ENCODE measurements at regions not wholly inside any gene's neighbourhood (a gene's known extent, or its start where the extent isn't known, plus 50 kb on each side); places are given as distances from the start of the nearest gene placed in this dataset.
"Not testable (repeated sequence)": the region's sequence is repeated elsewhere in the genome, so short reads cannot be mapped to it uniquely, and the experiment has no call there.

DNA sequence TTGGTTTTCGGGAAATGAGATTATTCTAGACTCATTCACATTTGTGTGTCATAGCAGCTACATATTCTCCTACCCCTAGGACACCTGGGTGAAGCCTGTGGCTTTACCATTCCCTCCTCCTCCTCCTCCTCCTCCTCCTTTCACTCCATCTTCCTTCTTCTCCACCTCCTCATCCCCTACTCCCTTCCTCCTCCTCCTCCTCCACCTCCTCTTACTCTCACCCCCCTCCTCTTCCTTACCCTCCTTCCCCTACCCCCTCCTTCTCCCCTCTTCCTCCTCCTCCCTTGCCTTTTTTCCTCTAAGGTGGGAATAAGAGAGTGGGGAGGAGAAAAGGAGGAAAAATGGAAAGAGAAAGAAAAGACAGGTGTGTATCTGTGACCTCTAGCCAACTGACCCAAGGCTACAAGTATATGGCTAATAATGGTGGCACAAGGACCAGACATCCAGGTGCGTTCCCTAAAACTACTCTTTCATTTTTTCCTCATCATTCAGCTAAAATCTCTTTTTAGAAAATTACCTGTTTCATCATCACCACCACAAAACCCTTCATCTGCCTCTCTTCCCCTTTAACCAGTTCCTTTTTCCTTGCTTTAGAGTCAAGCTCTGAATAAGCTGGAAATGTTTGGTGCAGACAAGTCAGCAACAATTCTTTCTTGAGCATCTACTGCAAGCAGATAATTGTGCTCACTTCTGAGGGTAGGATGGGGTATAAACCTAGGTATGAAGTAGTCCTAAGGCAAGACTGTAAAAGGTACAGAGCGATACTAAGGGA is 149.8 kb upstream of the FOXN3 start:
- Mint-ChIP-seq H3K4me1 (ENCODE audit: low read depth in 2 of 2) (peaks cover 42 to 56% of the 10 kb centered on the region in 2 donors), H3K27me3 (no peaks in the 10 kb centered on the region), H3K27ac (peak overlapping the region; percentile 0 to 65), H3K36me3 (ENCODE audit: insufficient read depth) (peaks cover 19% of the 10 kb centered on the region), H3K4me3 (no peak overlapping the region), H3K9me3 (no peaks in the 10 kb centered on the region)
- DNase-seq (no peak), ATAC-seq (replicated peaks) (no peak)

DNA sequence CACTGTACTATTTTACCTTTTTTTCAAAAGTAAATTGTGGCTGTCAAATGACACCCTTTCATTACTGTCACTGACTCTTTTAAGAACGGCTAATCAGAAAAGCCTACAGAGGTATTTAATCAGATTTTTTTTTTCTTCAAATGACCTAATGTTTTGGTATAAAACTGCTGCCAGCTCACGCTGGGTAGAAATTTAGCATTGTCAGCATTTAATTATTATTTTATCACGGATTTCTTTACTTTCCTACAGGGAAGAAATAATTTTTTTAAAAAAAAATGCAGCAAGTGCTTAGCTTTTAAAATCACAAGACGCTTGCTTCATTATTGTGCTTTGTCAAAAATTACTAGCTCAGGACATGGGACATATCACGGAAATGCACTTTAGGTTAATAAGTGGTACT is 149.1 kb upstream of the FOXN3 start:
- peaks cover 44 to 56% of the 10 kb centered on the region in 2 donors for H3K4me1 Mint-ChIP-seq (ENCODE audit: low read depth in 2 of 2)
- no peak overlapping the region for H3K4me3 Mint-ChIP-seq
- ATAC-seq (replicated peaks) (no peak), DNase-seq (no peak)
- no peaks in the 10 kb centered on the region for H3K27me3 Mint-ChIP-seq
- no peaks in the 10 kb centered on the region for H3K9me3 Mint-ChIP-seq
- H3K36me3 Mint-ChIP-seq (ENCODE audit: insufficient read depth), result peaks cover 17% of the 10 kb centered on the region
- H3K27ac Mint-ChIP-seq, result peak overlapping the region; percentile 0 to 65

DNA sequence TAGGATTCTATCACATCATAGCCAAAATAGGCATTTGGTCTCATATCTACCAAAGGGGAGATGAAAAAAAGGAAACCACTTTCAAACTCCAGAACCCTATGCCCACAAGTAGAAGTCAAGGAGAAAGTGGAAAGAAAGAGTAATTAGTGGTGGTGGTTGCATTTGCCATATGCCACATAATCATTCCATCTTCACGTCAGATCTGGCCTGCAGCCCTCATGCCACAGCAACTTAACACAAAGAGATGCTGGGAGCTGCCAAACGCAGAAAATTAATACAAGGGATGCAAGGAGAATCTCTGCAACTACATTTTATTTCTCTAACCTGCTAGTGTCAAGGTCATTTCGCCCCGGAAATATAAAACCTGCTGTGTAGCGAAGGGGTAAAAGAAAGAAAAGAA is 148.6 kb upstream of the FOXN3 start:
- Mint-ChIP-seq H3K27ac (peak overlapping the region; percentile 55 to 80), H3K9me3 (no peaks in the 10 kb centered on the region), H3K27me3 (no peaks in the 10 kb centered on the region), H3K4me1 (ENCODE audit: low read depth in 2 of 2) (peaks cover 45 to 59% of the 10 kb centered on the region in 2 donors), H3K36me3 (ENCODE audit: insufficient read depth) (peaks cover 16% of the 10 kb centered on the region), H3K4me3 (no peak overlapping the region)
- no peak for ATAC-seq (replicated peaks)
- DNase-seq, result no peak

DNA sequence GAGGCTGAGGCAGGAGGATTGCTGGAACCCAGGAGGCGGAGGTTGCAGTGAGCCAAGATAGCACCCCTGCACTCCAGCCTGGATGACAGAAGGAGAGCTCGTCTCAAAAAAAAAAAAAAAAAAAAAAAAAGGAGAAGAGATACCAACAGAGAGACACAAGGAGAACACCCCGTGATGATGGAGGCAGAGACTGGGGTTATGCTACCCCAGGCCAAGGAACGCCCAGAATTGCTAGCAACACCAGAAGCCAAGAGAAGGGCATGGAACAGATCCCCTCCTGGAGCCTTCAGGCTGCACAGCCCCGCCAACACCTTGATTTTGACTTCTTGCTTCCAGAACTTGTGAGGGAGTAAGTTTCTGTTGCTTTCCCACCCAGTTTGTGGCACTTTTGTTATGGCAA is 148.0 kb upstream of the FOXN3 start:
- H3K9me3 Mint-ChIP-seq, result no peaks in the 10 kb centered on the region
- H3K27me3 Mint-ChIP-seq, result no peaks in the 10 kb centered on the region
- no peak for DNase-seq
- H3K36me3 Mint-ChIP-seq (ENCODE audit: insufficient read depth), result peaks cover 16% of the 10 kb centered on the region
- ATAC-seq (replicated peaks), result no peak
- peaks cover 47 to 66% of the 10 kb centered on the region in 2 donors for H3K4me1 Mint-ChIP-seq (ENCODE audit: low read depth in 2 of 2)
- no peak overlapping the region for H3K4me3 Mint-ChIP-seq
- H3K27ac Mint-ChIP-seq, result peak overlapping the region; percentile 55 to 80

DNA sequence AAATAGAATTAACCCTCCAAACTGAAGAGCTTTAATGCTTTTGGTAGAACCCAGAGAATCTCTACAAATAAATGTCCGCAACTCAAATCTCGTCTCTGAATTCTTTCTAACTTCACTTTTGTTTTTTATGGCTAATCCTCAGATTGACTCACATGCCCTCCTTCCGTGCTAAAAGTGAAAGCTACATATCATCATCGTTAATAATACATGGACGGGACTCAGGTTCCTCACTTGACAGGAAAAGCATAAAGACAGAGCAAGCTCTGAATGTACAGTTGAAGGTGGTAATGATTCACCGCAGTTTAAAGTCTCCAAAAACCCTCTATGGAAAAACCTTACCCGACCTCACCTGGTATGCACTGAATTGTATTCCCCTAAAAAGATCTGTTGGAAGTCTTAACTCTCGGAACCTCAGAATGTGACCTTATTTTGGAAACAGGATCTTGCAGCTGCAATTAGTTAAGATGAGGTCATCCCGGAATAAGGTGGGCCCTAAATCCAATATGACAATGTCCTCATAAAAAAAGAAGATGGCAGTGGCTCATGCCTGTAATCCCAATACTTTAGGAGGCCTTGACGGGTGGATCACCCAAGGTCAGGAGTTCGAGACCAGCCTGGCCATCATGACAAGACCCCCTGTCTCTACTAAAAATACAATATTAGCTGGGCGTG is 147.4 kb upstream of the FOXN3 start:
- Mint-ChIP-seq H3K36me3 (ENCODE audit: insufficient read depth) (peaks cover 16% of the 10 kb centered on the region), H3K4me1 (ENCODE audit: low read depth in 2 of 2) (peaks cover 47 to 67% of the 10 kb centered on the region in 2 donors), H3K9me3 (no peaks in the 10 kb centered on the region), H3K27ac (peak overlapping the region in 1 of 2 donors; percentile 80), H3K27me3 (no peaks in the 10 kb centered on the region), H3K4me3 (no peak overlapping the region)
- DNase-seq (no peak), ATAC-seq (replicated peaks) (no peak)

DNA sequence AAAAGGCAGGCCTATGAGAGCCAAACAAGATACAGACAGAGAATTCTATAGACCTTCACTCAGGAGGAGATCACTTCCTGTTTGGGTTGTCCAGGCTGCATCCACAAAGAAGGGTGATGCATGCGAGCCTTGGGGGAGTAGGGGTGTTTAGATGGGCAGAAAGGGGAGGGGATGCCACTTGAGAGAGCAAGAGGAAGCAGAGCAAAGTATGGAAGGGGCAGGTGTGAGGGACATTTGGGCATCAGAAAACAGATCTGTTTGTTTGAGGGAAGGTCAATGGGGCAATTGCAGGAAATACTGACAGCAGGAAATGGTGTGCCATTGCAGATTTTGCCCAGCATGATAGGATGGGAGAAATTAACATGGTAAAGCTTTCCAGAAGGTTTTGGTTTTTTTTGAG is 146.4 kb upstream of the FOXN3 start:
- Mint-ChIP-seq H3K36me3 (ENCODE audit: insufficient read depth) (peaks cover 10% of the 10 kb centered on the region), H3K27me3 (no peaks in the 10 kb centered on the region), H3K27ac (peak overlapping the region in 1 of 2 donors; percentile 24), H3K9me3 (no peaks in the 10 kb centered on the region), H3K4me1 (ENCODE audit: low read depth in 2 of 2) (peaks cover 41 to 60% of the 10 kb centered on the region in 2 donors), H3K4me3 (no peak overlapping the region)
- DNase-seq (no peak), ATAC-seq (replicated peaks) (no peak)

DNA sequence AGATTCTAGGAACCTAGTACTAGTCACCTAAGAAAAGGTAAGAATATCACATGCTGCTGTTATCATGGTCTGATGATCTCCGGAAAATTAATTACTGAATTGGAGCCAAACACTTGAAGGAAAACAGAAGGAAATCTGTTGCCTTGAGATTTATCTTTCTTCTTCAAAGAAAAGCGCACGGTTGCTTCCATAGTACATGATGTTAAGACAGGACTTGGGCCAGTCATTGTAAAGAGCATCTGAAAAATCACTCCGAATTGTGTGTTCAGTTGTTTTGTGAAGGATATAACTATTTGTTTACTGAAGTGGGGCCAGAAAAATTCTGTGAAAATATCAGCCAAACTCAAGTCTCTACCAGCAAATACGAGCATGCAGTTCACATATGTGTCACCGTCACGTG is 134.9 kb upstream of the FOXN3 start:
- H3K4me1 Mint-ChIP-seq (ENCODE audit: low read depth in 2 of 2), result peaks cover 35 to 56% of the 10 kb centered on the region in 2 donors
- H3K27ac Mint-ChIP-seq, result peak overlapping the region in 1 of 2 donors; percentile 57
- H3K4me3 Mint-ChIP-seq, result no peak overlapping the region
- DNase-seq, result no peak
- ATAC-seq (replicated peaks), result no peak
- peaks cover 33% of the 10 kb centered on the region for H3K36me3 Mint-ChIP-seq (ENCODE audit: insufficient read depth)
- H3K9me3 Mint-ChIP-seq, result no peaks in the 10 kb centered on the region
- no peaks in the 10 kb centered on the region for H3K27me3 Mint-ChIP-seq

DNA sequence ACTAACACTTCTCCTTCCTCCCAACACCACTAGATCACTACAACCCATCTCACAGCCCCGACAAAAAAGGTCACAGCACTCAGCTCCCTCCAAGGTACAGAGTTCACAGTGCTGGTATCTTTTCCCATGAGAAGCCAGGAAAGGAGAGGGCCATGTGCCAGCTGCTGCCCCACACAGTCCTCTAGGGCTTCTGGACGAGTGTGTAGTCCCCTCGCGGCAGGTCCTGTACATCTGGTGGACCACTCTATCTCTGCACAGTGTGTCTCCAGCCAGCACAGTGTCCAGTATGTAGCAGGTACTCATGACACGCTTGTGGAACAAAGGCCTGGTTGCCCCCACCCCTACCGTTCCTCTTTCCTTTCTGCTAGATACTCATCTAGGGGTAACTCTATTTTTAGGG is 134.4 kb upstream of the FOXN3 start:
- Mint-ChIP-seq H3K27me3 (no peaks in the 10 kb centered on the region), H3K4me1 (ENCODE audit: low read depth in 2 of 2) (peaks cover 31 to 51% of the 10 kb centered on the region in 2 donors), H3K27ac (peak overlapping the region; percentile 26 to 41), H3K9me3 (no peaks in the 10 kb centered on the region), H3K4me3 (no peak overlapping the region), H3K36me3 (ENCODE audit: insufficient read depth) (peaks cover 33% of the 10 kb centered on the region)
- DNase-seq (no peak), ATAC-seq (replicated peaks) (no peak)

DNA sequence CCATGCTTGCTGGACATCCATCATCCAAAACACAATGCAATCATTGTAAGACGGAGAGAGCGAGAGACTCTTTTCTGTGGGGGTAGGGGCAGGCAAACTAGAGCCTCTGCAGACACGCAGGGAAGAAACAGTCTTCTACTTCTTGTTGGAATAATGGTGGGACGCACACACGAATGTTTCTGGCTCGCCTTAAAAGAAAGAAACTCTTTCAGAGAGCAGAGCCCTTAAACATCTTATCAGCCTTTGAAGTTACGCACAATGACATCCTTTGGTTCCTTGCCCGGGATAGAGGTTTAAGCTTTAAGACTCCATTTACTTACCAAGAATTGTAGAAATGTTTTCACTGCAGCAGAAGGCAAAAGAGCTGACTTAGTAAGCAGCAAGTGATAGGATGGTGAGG is 133.8 kb upstream of the FOXN3 start:
- peak overlapping the region; percentile 26 to 41 for H3K27ac Mint-ChIP-seq
- no peak overlapping the region for H3K4me3 Mint-ChIP-seq
- peaks cover 29 to 47% of the 10 kb centered on the region in 2 donors for H3K4me1 Mint-ChIP-seq (ENCODE audit: low read depth in 2 of 2)

DNA sequence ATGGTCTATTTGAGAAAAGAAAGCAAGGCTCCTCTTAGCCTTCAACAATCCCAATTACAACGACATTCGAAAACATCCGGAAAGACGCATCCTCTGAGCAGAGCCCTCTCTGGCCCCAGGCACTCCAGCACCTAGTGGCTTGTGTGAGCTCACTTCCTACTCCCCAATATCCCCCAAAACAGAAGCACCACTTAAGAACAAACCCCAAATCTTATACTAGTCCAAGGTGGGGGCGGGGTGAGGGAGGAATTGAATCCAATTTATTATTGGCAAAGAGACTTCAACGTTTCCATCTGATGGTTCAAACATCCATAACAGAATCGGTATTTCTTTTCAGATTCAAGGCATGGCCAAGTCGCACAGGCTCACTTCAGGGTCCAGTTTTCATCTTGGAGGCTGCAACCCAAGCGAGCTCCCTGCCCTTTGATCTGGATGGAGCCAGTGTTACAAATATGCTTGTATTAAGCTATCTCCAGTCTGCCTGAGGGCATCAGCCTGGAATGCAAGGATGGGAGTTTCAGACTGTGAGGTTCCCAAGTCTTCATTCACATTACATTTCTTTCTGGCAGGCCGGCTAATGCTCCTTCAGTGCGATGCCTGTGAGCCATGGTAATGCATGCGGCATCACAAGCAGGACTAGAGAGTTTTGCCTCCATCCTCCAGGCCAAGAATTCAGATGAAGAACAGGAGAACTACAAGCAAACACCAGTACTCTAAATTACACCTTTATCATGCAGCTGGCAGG is 132.5 kb upstream of the FOXN3 start:
- DNase-seq (no peak), ATAC-seq (replicated peaks) (no peak)
- Mint-ChIP-seq H3K36me3 (ENCODE audit: insufficient read depth) (peaks cover 30% of the 10 kb centered on the region), H3K27me3 (no peaks in the 10 kb centered on the region), H3K9me3 (no peaks in the 10 kb centered on the region), H3K27ac (peak overlapping the region in 1 of 2 donors; percentile 41), H3K4me1 (ENCODE audit: low read depth in 2 of 2) (peaks cover 30 to 49% of the 10 kb centered on the region in 2 donors), H3K4me3 (no peak overlapping the region)

More for the DNA sequence above, 133.8 kb upstream of the FOXN3 start:
- no peaks in the 10 kb centered on the region for H3K9me3 Mint-ChIP-seq
- no peaks in the 10 kb centered on the region for H3K27me3 Mint-ChIP-seq
- H3K36me3 Mint-ChIP-seq (ENCODE audit: insufficient read depth), result peaks cover 31% of the 10 kb centered on the region
- DNase-seq (no peak), ATAC-seq (replicated peaks) (no peak)

DNA sequence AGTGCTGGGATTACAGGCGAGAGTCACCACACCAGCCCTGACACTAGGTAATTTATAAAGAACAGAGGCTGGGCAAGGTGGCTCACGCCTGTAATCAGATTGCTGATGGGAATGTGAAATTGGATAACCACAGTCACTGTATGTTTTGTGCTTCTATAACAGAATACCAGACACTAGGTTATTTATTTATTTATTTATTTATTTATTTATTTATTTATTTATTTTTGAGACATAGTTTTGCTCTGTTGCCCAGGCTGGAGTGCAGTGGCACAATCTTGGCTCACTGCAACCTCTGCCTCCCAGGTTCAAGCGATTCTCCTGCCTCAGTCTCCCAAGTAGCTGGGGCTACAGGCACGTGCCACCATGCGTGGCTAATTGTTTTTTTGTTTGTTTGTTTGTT is 130.0 kb upstream of the FOXN3 start:
- DNase-seq; H3K9me3 Mint-ChIP-seq; ATAC-seq (replicated peaks); H3K4me3 Mint-ChIP-seq; H3K27me3 Mint-ChIP-seq; H3K27ac Mint-ChIP-seq: not testable (repeated sequence)
- H3K36me3 Mint-ChIP-seq (ENCODE audit: insufficient read depth), result peaks cover 14% of the 10 kb centered on the region
- H3K4me1 Mint-ChIP-seq (ENCODE audit: low read depth in 2 of 2), result peaks cover 40 to 63% of the 10 kb centered on the region in 2 donors

DNA sequence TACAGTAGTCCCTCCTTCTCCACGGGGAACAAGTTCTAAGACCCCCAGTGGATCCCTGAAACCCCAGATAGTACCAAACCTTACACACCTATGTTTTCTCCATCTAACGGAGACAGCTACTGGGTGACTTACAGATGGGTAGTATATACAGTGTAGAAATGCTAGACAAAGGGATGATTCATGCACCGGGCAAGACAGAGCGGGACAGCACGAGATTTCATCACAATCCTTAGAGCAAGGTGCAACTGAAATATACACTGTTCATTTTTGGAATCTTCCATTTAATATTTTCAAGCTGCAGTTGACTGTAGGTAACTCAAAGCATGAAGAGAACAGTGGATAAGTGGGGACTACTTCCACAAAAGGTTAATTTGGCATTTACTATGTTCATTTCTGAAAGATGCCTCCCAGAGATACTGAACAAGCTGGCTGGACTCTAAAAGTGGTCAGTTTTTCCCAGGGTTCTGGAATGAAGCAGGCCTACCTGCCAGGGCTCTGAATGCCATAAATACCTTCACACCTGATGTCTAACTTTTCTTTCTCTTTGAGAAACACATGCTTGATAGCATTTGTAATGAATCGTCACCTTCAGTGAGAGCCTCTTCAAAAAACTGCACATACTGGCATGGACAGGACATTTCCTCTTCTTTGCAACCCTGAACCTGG is 127.7 kb upstream of the FOXN3 start:
- no peak for ATAC-seq (replicated peaks)
- Mint-ChIP-seq H3K27me3 (no peaks in the 10 kb centered on the region), H3K4me3 (no peak overlapping the region), H3K36me3 (ENCODE audit: insufficient read depth) (peaks cover 14% of the 10 kb centered on the region), H3K27ac (peak overlapping the region in 1 of 2 donors; percentile 67), H3K9me3 (no peaks in the 10 kb centered on the region), H3K4me1 (ENCODE audit: low read depth in 2 of 2) (peaks cover 34 to 54% of the 10 kb centered on the region in 2 donors)
- DNase-seq, result no peak

DNA sequence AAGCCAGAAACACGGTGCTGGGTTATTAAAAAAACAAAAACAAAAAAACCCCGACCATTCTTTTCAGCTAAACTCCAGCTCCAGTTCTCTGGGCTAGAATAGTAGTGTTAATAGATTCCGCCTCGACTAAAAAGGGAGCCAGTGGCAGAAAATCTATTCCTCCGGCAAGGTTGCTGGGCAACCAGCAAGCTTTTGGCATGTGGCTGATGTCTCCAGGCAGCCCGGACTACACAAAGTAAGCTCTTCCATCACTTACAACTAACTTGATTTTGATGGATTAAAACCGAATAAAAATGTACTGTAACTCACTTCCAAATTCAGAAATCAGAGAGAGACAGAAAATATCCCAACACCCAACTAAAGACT is 126.4 kb upstream of the FOXN3 start:
- H3K9me3 Mint-ChIP-seq, result no peaks in the 10 kb centered on the region
- no peaks in the 10 kb centered on the region for H3K27me3 Mint-ChIP-seq
- H3K4me3 Mint-ChIP-seq, result no peak overlapping the region
- H3K36me3 Mint-ChIP-seq (ENCODE audit: insufficient read depth), result peaks cover 8% of the 10 kb centered on the region
- H3K4me1 Mint-ChIP-seq (ENCODE audit: low read depth in 2 of 2), result peaks cover 38 to 59% of the 10 kb centered on the region in 2 donors
- no peak for ATAC-seq (replicated peaks)
- no peak for DNase-seq
- H3K27ac Mint-ChIP-seq, result peak overlapping the region; percentile 50 to 67

All from effector memory CD8-positive, alpha-beta T cell (primary cell).